GM19395 (cell line): ENCODE measurements at regions not wholly inside any gene's neighbourhood (a gene's known extent, or its start where the extent isn't known, plus 50 kb on each side); places are given as distances from the start of the nearest gene placed in this dataset.

ENCODE experiments used
- ATAC-seq: cut with Tn5 transposase; IDR thresholded peaks from one replicate; pipeline ENCODE4 v1.9.1; 2021; ENCODE audit warnings: mild to moderate bottlenecking, moderate library complexity; ENCODE audit not compliant: unreplicated experiment

DNA sequence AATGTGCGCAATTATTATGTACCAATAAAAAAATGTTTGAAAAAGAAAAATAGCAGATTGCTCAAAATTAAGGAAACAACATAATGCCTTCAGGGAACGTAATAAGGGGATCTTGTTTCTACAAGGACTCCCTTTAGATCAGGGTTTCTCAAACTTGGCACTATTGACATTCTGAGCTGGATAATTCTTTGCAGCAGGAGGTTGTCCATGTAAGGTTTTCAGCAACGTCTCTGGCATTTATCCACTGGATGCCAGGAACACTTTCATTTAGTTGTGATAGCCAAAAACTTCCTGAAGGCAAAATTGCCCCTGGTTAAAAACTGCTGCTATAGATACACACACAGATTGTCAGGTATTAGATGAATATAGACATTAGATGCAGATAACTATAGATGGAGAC is 666.7 kb upstream of the ADAMTS5 start:
- no peak for ATAC-seq

DNA sequence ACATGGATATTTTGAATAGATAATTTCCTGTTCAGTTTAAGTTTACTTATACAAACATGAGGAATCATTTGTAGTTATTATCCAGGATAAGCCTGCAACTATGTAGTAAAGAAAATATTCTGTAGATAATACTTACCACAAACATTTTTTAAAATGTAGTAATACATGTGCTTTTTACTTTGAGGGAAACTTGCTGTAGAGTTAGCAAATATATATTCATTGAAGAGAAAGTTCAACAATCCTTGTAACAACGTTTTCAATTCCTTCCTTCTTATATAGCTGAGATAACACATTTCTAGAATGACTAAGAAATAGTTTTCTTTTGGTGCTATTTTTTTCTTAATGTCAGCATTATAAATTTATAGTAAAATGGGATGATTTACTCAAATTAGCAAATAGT is 664.6 kb upstream of the ADAMTS5 start:
- no peak for ATAC-seq

DNA sequence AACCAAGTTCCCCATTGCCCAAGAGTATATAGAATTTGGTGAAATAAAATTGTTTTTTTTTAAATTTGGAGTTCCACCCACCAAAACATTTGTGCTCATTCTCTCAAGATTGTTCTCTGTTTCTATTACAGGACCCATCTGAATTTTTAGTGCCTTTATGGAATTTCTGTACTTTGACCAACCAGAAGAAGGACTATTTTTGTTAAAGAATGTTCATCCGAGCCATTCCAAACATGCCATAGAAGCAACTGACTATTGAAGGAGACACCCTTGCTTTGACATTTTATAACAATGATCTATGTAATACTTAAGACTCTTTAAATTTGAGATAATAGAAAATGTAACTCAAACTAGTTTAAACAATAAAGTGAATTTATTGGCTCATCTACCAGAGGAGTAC is 655.7 kb upstream of the ADAMTS5 start:
- no peak for ATAC-seq

DNA sequence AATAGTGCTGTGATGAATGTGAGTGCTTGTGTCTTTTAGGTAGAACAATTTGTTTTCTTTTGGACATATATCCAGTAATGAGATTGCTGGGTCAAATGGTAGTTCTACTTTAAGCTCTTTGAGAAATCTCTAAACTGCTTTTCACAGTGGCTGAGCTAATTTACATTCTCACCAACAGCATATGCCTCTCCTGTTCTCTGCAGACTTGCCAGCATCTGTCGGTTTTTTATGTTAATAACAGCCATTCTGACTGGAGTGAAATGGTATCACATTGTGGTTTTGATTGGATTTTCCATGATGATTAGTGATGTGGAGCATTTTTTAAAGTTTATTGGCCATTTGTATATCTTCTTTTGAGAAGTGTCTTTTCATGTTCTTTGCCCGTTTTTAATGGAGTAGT is 647.3 kb upstream of the ADAMTS5 start:
- no peak for ATAC-seq

DNA sequence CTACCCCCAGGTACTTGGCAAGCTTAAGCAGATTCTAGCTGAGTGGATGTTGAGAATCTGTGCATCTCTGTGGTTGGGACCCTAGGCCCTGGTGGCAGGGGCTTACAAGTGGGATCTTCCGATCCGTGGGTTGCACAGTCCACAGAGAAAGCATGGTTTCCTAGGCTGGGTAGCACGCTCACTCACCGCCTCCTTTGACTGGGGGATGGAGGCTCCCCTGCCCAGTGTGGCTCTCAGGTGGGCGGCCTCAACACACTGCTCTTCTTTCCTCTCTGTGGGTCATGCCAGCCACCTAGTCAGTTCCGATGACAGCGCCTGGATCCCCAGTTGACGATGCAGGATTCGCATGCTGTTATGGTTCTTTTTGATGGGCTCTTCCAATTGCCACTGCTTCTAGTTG is 639.5 kb upstream of the ADAMTS5 start:
- ATAC-seq = no peak

DNA sequence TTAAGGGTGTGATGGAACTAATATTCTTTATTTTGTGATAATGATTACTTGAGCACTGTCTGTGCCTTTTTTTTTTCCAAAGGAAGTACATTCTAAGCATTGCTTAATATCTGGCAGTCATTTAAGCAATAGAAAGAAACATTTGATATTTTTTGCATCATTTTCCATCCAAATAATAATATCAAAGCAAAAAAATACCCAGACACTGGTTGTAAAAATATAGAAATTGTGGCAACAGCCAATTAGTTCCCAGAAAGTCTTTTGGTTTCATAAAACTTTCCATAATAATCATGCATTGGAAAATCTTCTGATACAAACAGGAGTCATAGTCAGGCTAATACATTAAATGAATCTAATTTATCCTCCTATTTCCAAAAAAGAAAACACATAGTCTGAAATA is 629.3 kb upstream of the ADAMTS5 start:
- no peak for ATAC-seq

DNA sequence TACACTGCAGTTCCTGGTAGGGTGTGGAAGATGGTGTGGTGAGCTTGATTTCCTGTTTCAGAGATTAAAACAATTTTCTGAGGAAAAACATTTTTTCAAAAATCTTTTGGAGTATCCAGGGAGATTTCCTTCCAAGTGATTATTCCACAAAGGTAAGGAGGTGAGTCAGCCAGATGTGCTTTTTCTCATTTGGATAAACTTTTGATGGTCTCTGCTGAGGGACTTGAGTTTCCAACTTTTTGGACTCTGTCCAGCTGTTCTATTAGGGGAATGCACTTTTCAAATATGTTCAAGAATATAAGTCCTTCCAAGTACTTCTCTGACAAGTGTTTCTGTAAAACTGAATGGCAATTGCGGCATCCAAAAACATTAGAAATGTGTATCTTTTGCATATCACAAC is 628.8 kb upstream of the ADAMTS5 start:
- no peak for ATAC-seq

DNA sequence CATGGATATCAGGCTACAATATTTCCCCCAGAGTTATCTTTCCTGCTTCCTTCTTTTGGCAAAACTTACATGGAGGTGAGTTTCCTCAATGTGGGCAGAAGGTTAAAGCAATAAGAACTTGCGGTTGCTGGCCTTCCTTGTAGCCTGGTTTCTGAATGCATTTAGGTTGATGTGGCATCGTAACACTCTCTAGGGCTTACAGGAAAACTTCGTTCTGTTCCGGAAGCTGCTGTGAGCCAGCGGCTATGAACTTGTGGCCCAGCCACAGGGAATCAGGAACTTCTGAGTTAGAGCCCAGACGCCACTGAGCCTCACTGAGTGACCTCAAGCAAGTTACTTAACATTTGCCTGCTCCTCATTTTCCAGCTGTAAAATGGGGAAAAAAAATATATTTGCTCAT is 623.4 kb upstream of the ADAMTS5 start:
- no peak for ATAC-seq

DNA sequence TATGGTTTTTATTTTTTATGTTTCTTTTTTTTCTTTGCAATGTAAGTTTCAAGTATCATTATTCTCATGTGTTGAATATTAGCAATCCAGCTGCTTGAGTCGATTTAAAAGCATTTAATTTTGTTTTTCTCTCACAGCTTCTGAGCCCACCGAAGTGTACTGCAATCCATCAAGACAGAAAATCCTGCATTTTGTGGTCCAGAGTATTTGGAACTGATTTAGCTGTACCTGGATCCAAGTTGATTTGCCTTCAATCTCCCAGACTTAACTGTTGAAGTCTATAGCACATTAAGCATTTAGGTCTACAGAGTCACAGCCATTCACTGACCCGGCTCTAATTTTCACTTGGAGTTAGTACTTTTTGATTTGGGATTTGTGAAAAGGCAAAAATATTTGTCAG is 622.9 kb upstream of the ADAMTS5 start:
- no peak for ATAC-seq

DNA sequence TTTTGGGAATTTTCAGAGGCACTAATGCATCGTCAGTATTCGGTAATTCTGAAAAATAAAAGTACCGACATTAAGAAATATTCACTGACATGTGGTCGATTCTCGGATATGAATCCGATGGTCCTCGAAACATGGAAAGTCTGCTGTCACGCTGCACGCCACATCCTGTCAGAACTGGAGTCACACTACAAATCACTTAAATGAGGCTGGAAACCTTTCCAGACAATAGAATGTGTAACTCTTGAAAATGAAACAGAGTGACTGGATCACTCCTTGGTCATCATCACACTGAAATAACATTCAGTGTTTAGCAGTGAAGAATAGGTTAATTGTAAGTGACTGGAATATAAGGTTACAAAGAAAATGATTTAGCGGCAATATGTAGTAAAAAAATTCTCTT is 620.1 kb upstream of the ADAMTS5 start:
- ATAC-seq = no peak

DNA sequence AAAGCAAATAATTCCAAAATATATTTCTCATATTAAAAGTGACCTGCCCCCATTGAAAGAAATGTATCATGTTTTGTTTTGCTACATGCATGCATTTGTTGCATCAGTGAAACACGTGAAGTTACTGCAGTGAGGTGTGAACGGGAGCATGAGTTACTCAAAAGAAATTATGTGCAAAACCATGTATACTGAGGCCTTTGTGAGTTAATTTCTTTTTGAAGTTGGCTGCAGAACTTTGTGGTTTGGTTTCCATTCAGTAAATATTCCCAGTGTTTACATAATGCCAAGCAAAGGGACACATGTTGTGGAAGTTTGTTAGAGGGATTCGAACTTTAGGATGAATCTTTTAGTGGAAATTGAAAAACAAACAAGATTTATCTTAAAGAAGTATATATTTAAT is 619.4 kb upstream of the ADAMTS5 start:
- ATAC-seq = no peak

DNA sequence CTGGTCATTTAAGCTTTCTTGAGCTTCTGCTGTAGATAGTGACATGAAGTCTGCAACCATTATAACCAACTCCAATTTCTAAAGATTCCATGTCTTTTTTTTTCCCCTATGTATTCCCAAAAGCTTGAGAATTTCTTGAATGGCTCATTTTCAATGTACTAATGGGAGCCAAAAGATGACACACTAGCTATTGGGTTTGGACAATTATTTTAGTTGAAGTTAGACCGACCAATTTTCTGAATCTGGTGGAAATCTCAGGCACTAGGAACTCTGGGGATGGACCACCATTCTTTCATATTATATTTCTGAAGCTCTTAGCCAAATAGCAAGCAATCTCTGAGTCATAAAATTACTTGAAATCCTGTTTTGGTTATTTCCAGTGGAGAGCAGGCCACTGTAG is 617.4 kb upstream of the ADAMTS5 start:
- no peak for ATAC-seq

DNA sequence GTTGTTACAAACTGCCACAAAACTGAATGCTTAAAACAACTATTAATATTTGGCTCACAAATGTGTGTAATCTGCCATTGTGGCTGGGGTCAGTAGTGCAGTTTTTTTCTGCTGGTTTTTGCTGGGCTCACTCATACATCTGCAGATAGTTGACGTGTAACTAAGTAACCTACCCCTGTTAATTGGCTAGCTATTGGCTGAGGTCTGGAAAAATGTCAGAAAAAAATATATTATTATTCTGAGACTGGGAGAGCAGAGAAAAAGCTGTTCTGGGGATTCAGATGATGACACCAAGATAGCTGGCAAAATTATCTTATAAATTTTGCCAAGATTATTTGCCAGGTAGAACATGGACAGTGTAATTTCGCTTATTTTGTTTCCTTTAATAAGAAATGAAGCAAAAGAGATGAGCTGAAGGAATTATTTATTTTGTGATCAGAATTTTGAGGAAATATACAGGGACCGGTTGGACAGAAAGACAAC is 616.1 kb upstream of the ADAMTS5 start:
- no peak for ATAC-seq

DNA sequence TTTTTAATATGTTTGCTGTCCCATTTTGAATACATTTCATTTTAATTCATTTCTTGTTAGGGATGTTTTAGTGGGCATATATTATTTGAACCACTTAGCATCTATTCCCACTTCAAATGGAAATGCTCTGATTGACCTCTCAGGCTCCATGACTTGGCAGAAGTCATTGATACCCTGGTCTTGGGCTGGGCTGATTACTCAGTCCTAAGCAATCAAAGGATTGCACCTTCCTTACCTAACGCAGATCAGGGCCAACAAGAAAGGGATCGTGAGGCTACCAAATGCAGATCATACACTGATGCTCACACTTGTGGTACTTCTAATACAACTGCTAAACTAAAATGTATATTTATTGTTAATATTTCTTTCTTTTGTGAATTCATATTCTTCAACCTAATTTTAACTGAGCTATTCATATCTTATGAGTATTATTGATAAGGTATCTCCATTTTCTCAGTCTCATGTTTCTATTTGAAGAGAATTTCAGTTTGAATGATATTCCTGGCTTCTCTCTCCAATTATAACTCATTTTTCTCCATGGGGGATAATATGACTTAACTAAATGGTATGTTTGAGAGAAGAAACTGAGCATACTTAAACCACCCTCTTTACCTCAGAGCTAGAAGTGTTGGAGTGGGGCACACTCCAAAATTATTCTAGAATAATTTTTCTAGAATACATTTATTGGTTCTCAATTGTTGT is 615.5 kb upstream of the ADAMTS5 start:
- no peak for ATAC-seq

DNA sequence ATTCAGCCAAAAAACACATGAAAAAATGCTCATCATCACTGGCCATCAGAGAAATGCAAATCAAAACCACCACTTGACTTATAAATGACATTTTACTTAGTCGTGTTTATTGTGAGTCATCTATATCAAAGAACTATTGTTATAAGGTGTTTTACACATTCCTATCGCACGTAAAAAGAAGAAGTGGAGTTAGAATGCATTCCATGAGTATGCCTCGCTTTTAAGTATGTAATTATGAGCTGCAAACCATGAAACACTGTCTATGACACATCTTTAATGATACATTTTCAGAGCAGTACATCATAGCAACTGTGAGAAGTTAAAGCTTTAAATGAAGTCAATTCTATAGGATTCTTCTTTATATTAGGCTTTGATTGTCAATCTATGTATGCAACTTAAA is 614.3 kb upstream of the ADAMTS5 start:
- ATAC-seq = no peak

DNA sequence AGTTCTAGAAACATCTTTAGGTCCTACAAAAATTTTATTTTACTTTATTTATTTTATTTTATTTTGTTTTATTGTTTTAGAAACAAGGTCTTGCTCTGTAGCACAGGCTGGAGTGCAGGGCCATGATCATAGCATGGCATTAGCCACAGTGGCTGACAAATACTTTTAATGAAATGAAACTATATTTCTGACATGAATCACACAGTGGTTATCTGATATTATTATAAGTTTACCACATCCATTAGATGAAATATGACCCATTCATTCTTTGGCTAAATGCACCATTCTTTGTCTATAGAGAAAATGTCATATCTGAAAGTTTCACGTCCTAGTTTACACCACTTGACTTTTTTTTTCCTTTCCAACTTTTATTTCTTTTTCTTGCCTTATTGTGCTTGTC is 613.4 kb upstream of the ADAMTS5 start:
- ATAC-seq = no peak

DNA sequence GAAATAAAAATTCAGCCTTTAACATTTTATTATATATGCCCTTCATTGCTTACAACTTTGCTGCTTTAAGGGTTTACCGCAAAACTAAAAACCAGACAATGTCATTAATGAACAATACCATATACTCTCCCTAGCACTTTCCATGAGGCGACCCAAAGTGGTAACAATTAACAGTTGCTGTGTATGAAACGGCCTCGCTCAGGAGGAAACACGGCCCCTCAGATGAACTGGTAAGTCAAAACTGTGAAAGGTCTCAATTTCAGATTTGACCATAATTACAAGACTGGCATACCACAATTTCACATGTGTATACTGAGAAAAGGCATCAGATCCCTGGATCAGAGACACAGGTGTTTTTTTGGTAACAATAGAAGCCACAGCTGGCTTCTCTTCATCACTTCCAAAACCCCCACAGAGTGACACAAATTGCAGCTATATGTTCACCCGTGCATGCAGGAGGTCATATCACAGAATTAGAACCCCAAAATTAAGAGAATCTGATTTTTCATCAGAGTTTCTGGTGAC is 611.9 kb upstream of the ADAMTS5 start:
- ATAC-seq = no peak

DNA sequence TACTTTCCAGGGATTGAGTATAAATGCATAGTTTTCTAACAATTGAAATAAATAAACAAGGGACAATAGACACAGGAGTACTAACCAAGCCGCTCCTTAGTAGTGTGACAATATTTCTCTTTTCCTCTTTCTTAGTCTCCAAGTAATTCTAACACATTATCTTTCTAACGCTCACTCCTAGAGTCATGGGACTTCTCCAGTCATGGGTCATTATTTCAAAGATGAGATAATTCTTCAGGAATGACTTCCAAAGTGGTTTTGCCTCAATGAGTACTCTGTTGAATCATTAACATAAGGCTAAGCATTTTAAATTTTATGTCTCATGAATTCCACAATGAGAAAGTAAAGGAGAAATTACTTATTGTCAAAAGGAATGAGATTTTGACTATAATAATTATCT is 605.8 kb upstream of the ADAMTS5 start:
- ATAC-seq = no peak

DNA sequence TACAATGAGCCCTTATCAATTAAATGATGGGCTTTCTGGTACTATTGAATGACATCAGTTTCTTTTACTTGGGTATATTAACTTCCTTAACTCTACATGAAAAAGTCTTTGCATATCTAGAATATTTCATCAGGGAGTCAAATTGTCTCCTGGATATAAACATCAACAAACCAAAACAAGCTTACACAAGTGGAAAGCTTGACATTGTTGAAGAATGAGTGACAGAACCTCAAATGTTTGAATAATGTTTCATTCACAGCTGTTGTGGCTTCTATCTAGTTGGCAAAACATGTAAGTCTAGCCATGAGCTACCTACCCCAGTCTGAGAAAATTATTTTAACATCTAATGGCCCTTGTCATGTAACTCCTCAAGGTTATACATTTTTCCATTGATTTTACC is 604.8 kb upstream of the ADAMTS5 start:
- no peak for ATAC-seq

DNA sequence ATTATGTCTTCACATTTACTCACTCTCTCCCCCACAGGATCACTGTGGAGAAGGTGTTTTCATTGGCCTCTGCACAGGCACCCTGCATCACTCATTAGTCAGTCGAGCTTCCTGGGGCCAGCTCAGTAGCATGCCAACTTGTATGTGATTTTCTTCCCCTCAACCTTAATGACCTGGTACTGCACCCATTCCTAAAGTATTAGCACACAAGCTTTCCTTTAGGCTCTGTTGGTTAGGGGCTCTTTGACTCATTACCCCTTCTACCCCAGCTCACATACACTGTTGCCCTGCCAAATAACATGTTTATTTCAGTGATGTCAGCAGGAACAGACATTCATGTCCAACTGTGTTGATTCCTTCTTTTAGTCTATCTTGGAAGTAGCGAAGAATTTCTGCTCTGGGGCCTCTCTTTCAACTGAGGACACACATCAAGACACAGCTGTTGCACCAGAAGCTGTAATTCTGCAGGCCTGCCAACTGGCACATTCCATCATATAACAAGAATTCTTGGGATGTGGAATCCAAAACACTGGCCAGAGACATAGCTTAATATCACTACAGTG is 603.5 kb upstream of the ADAMTS5 start:
- no peak for ATAC-seq

DNA sequence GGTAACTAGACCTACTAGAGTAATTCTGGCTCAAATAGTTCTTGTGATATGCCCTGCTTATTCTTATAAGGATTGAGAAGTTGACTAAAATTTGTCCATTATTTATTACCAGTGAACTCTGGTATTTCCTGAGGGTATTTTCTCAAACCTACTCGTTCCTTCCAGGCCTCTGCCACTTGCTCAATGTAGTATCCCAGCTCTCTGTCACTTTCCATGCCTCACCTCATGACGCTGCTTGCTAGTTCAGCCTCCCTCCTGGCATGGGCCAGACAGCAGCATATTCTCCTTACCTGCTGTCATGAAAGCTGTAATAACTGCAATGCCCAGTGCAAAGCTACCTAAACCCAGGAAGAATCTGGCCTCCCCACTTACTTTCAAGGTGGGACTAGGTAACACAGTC is 602.9 kb upstream of the ADAMTS5 start:
- ATAC-seq = no peak

DNA sequence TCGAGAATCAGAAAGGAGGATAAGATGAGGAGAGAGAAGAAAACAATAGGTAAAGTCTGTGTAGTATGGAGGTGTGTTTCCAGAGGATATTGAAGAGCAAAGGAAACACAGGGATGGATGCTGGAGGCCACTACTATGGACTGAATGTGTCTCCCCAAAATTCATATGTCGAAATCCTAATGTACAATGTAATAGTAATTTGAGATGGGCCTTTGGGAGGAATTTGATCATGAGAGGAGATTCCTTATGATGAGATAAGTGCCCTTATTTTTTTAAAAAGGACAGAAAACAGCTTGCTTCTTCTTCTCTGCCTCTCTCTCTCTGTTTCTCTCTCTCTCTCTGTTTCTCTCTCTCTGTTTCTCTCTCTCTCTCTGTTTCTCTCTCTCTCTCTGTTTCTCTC is 602.2 kb upstream of the ADAMTS5 start:
- no peak for ATAC-seq

DNA sequence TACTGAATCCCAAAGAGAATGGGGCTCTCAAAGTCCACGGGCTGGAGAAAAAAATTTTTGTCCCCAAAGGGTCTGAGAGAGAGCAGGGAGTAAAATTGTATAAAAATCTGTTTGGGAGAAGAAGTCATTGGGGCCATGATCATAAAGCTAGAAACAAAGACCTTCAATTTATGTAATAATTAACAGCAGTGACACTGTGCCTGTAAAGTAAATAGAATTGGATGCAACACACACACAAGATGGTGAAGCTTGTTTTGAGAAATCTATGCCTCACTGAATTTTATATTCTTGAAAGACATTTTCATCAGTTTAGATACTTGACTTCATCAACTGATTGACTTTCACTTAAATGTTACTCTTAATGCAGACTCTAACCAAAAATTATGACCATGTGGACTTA is 600.5 kb upstream of the ADAMTS5 start:
- no peak for ATAC-seq
